ENCODE measurements at regions not wholly inside any gene's neighbourhood (a gene's known extent, or its start where the extent isn't known, plus 50 kb on each side); places are given as distances from the start of the nearest gene placed in this dataset.

GRCh38 chr3:34268032-34268709 is 469.7 kb downstream of the PDCD6IP start:
- peak in 1 of 2 experiments; percentile 4 for DNase-seq

GRCh38 chr3:34275811-34276210 is 477.4 kb downstream of the PDCD6IP start:
- DNase-seq, result no peak
- no peak for TF ChIP-seq GATA1 (IDR thresholded peaks at IDR 0.05; ENCODE audit: low read depth, low read length)
- TF ChIP-seq POLR2A (IDR thresholded peaks at IDR 0.05; ENCODE audit: low read length), result no peak

More at GRCh38 chr3:34268032-34268709, 469.7 kb downstream of the PDCD6IP start:
- no peak for TF ChIP-seq POLR2A (IDR thresholded peaks at IDR 0.05; ENCODE audit: low read length)

DNA sequence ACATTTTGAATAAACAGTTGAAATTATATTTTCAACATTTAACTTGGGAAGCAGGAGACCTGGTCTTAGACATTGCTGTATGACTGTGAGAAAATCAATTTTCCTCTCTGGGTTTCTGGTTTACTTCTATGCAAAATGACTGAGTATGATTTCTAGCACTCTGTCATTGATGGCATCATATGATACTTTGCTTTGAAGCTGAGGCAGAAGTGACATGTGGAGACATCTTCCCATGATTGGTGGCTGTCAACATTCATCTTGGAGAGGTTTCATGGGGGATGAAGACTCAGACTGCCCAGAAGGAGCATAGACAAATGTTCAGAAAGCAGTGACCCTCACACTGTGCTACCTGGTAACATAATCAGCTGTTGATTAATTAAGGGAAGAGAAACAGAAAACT is 477.9 kb downstream of the PDCD6IP start:
- TF ChIP-seq POLR2A (IDR thresholded peaks at IDR 0.05; ENCODE audit: low read length) (no peak), GATA1 (IDR thresholded peaks at IDR 0.05; ENCODE audit: low read depth, low read length) (no peak)
- no peak for DNase-seq

DNA sequence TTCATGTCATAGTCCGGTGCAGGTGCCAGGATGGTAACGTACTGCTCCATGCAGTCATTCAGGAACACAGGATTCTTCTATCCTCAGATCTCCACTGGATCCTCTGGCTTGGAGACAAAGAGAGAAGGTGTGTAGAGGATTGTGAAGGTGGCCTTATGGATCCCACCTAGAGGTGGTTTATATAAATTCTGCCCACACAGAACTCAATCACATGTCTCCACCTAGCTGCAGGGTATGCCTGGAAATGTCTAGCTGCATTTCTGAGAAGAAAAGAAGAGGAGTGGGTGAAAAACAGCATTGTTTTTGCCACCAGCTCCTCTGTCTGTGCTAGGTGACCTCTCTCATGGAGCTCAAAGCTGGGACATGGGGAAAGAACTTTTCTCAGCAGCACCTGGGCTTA is 478.7 kb downstream of the PDCD6IP start:
- no peak for TF ChIP-seq GATA1 (IDR thresholded peaks at IDR 0.05; ENCODE audit: low read depth, low read length)
- no peak for TF ChIP-seq POLR2A (IDR thresholded peaks at IDR 0.05; ENCODE audit: low read length)

DNA sequence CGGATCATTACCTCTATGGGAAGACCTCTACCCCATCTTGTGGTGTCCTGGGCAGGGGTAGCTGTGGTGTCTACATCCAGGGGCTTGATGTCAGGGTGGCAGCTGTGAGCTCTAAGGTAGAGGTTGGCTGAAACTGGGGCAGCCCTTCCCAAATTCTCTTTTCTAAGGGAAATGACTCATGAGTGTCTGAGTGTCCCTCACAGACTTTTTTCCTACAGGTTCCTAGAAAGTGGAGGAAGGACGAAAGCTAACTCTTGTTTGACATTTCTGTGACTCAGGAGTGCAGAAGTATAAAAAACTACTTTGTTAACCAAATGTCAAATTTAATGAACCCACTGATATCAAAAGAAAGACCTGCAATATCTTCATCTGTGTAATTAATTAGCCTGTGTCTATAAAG is 481.5 kb downstream of the PDCD6IP start:
- TF ChIP-seq POLR2A (IDR thresholded peaks at IDR 0.05; ENCODE audit: low read length) (no peak), GATA1 (IDR thresholded peaks at IDR 0.05; ENCODE audit: low read depth, low read length) (no peak)
- no peak for DNase-seq

More for the DNA sequence above, 478.7 kb downstream of the PDCD6IP start:
- DNase-seq, result no peak

DNA sequence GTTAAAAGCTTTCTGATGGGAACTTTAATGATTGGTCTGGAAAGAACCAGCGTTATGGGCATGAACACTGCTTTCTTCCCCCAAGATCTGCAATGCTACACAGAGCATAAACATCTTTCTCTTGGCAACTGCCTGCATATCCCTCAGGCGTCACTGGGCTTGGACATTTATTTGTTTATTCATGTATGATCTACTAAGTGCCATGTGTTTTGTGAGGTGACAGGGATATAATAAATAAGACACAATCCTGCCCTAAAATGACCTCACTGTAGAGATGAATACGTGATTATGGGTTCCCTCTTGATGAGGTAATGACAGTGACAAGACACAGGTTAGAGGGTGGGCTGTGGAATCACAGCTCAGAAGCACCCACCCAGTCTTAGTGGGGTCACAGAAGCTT is 485.3 kb downstream of the PDCD6IP start:
- no peak for DNase-seq
- TF ChIP-seq POLR2A (IDR thresholded peaks at IDR 0.05; ENCODE audit: low read length), result no peak
- no peak for TF ChIP-seq GATA1 (IDR thresholded peaks at IDR 0.05; ENCODE audit: low read depth, low read length)

DNA sequence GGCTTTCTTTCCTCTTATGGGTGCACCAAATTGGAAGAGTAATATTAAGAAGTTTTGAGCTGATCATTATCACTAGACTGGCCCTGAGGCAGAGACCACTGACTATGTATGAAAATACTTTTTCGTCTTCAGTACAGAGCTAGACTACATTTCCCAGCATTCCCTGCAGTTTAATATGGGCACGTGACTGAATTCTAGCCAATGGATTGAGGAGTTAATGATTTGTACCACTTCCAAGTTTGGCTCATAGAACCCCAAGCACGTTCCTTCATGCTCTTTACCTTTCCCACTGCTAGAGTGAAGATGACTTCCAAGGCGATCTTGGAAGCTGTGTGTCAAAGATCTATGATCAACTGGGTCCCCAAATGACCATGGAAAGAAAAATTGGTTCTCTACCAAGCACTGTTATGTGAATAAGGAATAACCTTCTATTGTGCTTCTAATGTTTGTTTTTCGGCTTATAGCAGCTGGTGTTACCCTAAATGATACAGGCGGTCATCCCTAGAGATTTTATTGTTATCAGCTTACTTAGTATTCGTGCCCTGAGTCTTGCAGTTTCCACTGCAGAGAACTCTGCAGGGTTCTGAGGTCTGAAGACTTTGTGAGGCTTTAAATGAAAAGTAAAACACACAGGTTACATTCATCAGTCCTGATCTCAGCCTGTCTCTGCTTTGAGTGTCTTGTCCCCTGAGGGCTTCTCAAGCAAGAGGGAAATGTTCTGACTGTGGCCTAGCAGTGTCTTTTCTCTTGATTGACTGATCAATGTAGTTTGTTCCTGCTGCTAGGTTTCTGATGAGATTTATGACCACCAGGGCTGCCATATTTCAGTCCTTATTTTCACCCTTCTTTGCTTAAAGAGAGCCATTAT is 486.8 kb downstream of the PDCD6IP start:
- DNase-seq, result no peak
- TF ChIP-seq POLR2A (IDR thresholded peaks at IDR 0.05; ENCODE audit: low read length) (no peak), GATA1 (IDR thresholded peaks at IDR 0.05; ENCODE audit: low read depth, low read length) (no peak)

- no peak for DNase-seq
- TF ChIP-seq GATA1 (IDR thresholded peaks at IDR 0.05; ENCODE audit: low read depth, low read length), result no peak
- no peak for TF ChIP-seq POLR2A (IDR thresholded peaks at IDR 0.05; ENCODE audit: low read length)
Measured at GRCh38 chr3:34285827-34286188, 487.4 kb downstream of the PDCD6IP start.

GRCh38 chr3:34292605-34293300 is 494.3 kb downstream of the PDCD6IP start:
- TF ChIP-seq POLR2A (IDR thresholded peaks at IDR 0.05; ENCODE audit: low read length), result no peak
- DNase-seq, result no peak

DNA sequence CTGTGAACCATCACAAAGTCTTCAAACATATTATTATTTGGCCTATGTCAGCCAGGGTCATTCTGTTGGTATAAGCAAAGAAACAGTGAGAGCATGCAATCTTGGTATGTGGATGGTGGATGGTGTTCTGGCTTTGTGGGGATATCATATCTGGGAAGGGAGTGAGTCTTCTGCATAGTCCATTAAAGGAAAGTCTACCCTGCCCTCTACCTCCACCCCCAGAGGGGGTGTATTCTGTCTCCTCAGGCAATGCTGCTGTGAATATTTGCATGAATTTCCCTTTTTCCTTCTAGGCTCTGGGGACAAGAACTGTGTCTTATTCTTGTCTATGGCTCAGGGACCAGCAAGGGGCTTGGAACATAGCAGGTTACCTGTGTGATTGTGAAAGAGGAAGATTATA is 495.8 kb downstream of the PDCD6IP start:
- TF ChIP-seq POLR2A (IDR thresholded peaks at IDR 0.05; ENCODE audit: low read length) (no peak), GATA1 (IDR thresholded peaks at IDR 0.05; ENCODE audit: low read depth, low read length) (no peak)
- no peak for DNase-seq

DNA sequence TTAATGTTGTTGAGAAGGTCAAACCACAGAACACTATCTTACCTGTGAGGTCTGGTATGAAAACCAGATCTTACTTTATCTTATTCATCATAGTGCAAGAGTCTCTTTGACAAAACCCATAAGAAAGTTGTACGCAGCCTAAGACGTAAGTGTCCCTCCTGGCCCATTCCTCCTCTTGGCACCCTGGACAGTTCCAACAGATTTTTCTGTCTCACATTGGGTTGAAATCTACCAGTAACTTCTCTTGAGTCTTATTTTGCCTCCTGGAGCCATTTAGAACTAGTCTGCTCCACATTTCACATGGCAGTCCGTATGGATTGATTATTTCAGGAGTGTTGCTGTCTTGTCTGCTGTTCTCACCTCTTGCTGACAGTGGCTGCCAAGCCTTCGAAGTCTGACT is 498.4 kb downstream of the PDCD6IP start:
- DNase-seq, result no peak

DNA sequence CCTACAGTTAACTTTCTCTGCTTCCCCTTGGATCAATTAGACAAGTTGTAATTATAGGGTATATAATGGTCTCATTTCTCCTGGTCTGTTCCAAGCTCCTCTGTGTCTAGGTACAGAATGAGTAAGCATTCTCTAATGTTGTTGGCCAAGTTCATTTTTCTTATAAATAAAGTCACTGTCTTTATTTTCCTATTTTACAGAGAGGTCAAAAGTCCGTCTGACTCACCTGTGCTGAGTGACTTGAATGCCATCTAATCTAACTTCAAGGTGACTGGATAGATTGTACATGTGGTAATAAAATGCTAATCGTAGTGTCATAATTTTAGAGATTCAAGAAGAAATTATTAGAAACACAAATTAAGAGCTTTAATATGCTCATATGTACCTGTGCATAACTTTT is 500.2 kb downstream of the PDCD6IP start:
- TF ChIP-seq GATA1 (IDR thresholded peaks at IDR 0.05; ENCODE audit: low read depth, low read length) (no peak), POLR2A (IDR thresholded peaks at IDR 0.05; ENCODE audit: low read length) (no peak)
- no peak for DNase-seq

More for the DNA sequence above, 498.4 kb downstream of the PDCD6IP start:
- TF ChIP-seq GATA1 (IDR thresholded peaks at IDR 0.05; ENCODE audit: low read depth, low read length), result no peak
- TF ChIP-seq POLR2A (IDR thresholded peaks at IDR 0.05; ENCODE audit: low read length), result no peak

DNA sequence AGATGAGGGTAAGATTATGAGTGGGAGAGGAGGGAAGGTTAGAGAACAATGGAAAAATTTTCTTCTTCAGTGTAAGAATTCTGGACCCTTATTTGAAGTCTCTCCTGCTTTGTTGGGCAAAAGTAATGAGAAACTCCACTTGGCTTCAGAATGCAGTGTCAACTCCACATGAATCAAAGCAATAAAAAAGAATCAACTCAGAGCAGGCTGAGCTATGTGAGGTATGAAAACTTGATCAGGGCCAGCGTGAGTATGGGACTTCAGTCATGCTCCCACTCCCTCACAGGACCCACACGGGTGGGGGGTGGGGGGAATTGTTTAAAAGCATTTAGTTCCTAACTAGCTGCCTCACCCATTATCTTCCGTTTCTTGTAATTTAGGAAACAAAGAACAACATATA is 502.2 kb downstream of the PDCD6IP start:
- no peak for DNase-seq
- TF ChIP-seq POLR2A (IDR thresholded peaks at IDR 0.05; ENCODE audit: low read length) (no peak), GATA1 (IDR thresholded peaks at IDR 0.05; ENCODE audit: low read depth, low read length) (no peak)

DNA sequence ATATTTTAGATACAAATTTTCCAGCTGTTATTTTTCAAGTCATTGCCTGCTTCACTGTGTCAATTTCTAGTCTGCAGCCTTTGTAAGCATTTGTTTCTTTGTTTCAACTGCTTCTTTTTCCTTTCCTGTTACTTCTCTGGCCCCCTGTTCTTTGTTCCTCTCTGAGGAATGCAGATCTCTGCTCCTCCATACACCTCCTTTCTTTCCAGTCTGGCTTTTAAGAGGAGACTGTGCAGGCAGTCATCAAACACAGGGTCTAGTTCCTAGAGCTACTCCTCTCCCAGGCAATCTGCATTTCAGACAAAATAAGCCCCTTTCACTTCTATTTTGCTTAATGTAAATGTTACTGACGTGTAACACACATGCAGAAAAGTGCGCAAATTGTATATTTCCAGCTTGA is 502.9 kb downstream of the PDCD6IP start:
- TF ChIP-seq GATA1 (IDR thresholded peaks at IDR 0.05; ENCODE audit: low read depth, low read length) (no peak), POLR2A (IDR thresholded peaks at IDR 0.05; ENCODE audit: low read length) (no peak)
- no peak for DNase-seq
